ENCODE measurements at regions not wholly inside any gene's neighbourhood (a gene's known extent, or its start where the extent isn't known, plus 50 kb on each side); places are given as distances from the start of the nearest gene placed in this dataset.

DNA sequence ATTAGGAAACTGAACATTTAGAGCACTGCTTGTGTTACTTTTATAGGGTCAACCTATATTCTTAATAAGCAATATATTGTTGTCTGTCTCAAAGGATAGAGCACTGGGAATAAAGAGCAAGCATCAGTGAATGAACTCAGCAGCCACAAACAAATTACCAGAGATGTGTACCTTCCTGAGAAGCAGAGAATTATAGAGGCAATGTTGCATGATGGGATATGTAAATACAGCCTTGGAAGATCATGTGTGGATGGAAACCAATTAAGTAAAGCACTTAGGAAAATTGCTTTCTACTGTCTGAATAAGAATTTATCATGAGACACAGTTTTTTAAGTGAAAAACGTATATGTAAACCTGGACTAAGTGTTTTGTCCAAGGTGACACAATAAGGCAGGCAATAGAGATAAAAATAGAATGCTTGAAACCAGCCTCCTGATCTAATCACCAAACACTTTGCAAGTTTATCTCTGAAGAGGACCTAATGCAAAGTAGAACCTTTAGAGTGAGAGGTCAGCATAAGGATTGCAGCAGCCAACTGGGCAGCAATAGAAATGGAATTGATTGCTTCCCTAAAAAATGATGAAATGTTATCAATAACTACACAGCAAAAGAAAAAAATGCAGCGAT, 848.0 kb downstream of the TUSC7 start:
- DNase-seq (ENCODE audit: low spot score): no peak

DNA sequence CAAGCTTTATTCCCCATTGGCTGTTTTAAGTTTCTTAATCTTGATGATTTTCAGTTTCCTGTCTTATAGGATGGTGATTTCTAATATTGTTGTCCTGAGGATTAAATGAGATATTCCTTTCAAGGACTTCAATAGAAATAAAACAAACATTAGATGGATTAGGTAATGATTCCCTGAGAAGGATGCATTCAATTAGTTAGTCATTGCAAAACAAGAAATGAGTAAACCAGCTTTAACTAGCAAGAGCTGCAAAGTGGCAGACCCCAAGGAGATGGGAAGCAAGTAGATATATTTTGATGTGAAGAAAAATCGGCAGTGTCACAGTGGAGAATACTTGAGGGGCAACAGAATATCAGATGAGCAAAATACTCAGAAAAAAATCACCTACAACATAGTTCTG, 849.1 kb downstream of the TUSC7 start:
- no peak for DNase-seq (ENCODE audit: low spot score)

DNA sequence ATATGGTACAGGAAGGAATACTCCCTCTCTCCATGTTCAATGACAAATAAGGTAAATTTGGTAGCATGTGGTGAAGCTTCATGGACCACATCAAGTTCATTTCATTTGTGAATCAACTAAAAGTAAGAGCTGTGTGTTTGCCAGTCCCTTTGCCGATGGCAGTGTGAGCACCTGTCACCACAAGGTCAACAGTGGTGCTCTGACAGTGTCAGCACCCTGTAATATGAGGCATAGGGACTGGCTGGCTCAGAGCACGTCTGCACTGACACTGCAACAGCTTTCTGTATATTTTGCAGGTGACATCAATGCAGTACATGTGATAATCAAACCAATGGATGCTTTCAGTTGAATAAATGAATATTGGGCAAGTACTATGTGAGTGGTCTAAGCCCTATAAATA, 852.4 kb downstream of the TUSC7 start:
- DNase-seq (ENCODE audit: low spot score): no peak

DNA sequence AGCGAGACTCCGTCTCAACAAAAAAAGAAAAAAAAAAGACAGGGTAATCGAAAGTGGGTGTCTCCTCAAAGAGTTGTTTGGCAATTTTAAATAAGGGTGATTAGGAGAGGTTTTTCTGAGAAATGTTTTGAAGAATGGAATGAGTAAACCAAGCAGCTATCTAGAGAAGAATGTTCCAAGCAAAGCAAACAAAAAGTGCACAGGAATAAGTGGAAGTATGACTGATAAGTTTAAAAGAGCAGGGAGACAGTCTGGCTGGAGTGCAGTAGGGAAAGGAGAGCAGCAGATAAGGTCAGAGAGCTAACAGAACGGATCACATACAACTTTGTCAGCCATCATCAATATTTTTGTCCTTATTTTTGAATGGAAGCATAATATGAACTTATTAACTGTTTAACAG, 853.5 kb downstream of the TUSC7 start:
- DNase-seq (ENCODE audit: low spot score): no peak

DNA sequence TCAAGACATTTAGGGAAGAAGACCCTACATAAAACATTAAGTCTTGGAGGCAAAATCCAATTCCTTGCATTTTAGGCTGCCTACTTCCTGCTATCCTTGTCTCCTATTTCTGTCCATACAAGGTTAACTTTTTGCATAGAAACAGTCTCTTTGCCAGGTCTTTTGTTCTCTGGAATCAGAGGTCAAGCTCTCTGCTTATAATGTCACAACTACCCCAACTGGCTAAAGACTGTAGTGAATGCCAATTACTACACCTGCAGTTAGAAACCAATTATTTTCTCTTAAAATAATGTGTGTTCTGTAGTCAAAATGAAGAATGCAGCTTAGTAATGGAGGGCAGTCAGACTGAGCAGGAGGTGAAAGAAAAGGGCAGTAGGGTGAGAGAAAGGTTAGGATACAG, 856.2 kb downstream of the TUSC7 start:
- DNase-seq (ENCODE audit: low spot score): no peak

DNA sequence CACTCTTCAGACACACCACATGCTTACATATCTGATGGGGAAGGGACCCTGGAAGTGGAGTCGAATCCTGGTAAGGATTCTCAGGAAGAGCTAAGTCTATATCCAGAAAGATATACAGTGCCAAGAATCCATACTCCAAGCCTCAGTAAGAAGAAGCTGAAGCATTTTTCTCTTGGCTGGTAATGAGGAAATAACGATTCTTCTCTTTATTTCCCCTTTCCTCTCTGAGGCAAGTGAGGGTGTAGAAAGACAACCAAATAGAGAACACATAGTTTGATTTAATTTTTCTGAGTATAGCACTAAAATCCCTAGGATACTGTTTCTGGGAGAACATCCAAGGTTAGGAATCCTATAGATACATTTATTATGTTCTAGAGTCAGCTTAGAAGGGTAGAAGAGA, 857.3 kb downstream of the TUSC7 start:
- DNase-seq (ENCODE audit: low spot score): no peak

DNA sequence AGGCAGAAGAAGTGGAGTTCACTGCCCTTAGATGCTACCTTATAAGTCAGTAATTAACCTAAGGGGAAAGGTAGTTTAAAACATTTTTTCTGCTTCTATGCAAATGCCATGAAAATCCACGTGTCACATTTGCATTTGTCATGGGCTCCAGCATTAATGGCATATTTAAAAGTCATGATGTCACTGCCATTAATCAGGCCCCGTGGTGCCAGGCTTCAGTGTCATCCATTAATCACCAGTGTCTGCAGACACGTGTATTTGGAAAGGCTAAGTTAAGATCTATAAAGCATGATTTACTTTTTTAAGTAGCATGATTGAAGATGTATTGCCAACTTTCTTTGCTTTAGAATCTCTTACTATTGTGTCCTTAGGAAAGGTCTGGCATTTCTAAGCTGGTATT, 857.8 kb downstream of the TUSC7 start:
- DNase-seq (ENCODE audit: low spot score): no peak

DNA sequence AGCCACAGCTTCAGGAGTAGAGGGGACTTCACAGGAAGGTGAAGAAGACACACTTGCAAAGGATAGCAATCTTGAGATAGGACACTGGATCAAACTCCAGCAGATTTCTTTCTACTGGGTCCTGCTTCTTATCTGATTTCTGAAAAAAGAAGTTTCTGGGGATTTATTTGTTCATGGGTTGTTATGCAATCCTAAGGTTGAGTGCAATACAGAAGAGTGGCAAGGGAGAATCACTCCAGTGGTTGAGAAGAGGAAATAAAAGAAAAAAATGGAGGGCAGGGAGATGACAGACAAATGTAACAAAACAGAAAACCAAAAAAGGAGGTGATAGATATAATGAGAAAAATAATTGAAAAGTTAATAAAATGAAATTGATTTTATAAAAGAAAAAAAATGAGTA, 858.3 kb downstream of the TUSC7 start:
- DNase-seq (ENCODE audit: low spot score): no peak

DNA sequence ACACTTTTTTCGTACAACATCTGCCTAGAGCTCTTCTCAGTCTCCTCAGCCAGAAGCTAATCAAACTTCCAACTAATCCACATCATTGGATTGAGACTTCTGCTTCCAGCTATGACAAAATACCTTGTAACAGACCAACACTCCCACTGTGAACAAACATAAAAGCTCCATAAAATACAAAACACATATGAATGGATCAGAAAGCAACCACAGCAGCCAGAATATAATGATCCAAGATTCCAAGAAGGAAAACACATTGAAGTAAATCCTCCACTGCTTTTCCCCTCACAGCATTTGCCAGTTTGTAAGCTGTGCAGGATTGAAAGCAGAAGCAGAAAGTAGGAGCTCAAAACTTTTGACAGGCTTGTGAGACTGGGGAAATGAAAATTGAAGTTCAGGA, 863.2 kb downstream of the TUSC7 start:
- no peak for DNase-seq (ENCODE audit: low spot score)

DNA sequence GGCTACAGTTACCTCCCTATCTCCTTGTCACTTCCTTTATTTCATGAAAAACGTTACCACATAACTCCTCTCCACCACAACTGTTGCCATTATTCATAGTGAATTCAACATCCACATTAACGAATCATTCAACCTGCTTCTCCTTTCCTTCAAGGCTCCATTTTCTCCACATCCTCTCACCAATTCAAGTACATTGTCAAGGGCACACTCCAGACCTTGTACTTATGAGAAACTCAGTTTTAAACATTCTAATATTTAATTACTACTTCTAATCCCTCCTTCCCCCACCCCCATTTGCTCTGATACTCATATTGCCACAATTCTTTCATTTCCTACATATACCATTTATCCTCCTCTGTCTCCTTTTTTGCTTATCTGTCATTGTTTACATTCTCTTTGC, 871.2 kb downstream of the TUSC7 start:
- no peak for DNase-seq (ENCODE audit: low spot score)

DNA sequence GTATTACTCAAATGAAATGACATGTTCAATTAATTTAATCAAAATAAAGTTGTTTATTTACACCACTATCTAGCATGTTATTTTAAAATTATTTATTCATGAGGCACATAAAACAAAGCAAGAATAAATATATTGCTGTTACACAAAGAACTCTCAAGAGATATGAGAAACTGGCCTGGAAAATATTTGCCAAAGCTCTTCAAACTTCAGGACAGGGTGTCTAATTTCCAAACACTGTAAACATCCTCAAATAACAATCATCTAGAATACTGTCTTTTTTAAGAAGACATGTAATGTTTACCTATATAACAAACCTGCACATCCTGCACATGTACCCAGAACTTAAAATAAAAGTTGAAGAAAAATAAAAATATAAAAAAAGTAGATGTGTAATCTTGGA, 876.6 kb downstream of the TUSC7 start:
- DNase-seq (ENCODE audit: low spot score): no peak

DNA sequence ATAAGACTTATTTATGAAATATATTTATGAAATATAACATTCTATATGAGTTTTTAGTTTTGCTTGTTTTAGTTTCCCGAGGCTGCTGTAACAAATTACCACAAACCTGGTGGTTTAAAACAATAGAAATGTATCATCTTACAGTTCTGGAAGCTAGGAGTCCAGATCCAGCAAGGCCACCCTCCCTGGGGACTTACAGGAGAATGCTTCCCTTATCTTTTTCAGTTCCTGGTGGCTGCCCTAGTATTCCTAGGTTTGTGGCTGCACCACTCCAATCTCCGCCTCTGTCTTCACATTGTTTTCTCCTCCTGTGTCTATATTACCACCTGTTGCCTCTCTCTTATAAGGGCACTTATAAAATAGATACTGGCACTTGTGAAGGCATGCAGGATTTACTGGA, 877.8 kb downstream of the TUSC7 start:
- no peak for DNase-seq (ENCODE audit: low spot score)

DNA sequence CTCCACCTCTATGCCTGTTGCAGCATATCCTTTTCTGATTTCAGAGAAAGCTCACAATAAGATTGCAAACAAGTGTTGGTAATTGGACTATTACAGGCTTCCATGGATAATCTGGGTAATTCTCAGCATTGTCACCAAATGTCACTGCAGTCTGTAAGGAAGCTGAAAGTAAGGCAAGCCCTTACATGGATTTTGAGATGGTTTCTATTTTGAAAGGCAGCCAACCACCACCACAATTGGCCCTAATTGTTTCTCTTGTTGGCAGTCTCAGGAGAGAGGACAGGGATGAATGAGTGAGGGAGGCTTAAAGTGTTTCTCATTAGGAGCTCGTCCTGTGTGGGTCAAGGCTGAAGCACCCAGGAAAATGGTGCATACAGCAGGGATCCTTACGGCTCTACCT, 879.9 kb downstream of the TUSC7 start:
- no peak for DNase-seq (ENCODE audit: low spot score)

DNA sequence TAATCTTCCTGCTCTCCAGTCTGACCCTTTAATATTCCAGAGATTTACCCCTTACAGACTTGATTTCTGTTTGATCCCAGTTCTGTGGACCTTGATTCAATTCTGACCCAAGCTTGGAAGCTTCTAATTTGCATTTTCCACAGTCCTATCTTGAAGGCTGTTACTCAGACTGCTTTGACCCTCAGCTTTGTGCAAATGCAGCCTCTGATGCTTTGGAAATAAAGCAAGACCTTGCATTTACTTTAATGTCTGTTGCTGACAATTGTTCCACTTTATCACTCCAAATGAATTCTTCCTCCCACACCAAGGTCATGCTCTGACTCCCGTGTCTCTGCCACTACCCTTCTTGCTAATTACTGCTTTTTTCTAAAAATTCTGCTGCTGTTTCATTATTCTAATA, 886.0 kb downstream of the TUSC7 start:
- no peak for DNase-seq (ENCODE audit: low spot score)

DNA sequence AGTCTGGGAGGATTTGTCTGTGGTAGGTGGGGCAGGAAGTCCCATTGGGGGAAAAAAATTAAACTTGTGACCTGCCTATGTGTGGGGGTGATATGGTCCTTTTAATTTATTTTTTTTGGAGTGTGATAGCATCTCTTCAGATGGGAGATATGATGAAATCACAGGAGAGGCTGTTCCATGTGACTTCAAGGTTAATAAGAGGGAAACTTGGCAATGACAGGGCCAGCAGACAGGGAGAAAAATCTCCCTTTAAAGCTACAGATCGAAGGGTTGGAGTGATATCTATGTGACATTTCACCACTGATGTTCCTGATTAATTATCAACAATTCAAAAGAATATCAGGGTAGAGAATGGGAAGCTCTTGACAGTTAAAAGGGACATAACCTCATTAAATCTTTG, 886.9 kb downstream of the TUSC7 start:
- DNase-seq (ENCODE audit: low spot score): no peak

DNA sequence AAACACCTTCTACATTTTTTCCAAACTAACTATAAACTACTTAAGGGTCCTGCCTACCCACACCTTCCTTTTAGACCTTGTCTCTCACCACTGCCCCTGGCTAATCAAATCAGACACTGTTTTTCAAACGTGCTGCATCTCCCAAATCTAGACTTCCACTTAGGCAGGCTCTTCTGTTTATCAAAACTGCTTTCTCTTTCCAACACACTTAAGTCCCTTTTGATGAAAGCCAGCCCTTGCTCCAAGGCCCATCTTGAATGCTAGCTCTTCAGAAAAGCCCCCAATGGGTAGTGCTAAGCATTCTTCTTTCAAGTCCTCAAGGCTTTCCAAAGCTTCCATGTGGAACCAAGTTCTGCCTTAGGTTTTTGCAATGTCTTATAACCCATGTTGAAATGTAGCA, 888.3 kb downstream of the TUSC7 start:
- DNase-seq (ENCODE audit: low spot score): no peak

DNA sequence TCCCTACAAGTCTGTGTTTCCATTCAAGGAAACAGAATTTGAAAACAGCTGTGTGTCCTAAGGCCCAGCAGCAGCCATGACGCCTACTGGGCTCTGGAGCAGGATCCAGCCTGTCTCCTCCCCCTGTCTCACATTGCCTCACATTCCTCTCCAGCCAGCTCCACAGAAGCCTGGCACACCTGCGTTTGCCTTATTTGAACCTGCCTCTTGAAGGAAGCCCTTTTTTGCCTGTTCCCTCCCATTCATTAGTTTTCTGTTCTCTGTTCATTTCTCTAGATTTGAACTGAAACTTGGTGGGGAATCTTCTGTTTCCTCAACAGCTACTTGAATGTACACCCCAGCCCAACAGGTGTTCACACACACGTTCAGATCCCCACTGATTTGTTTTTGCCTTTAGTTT, 890.5 kb downstream of the TUSC7 start:
- no peak for DNase-seq (ENCODE audit: low spot score)

DNA sequence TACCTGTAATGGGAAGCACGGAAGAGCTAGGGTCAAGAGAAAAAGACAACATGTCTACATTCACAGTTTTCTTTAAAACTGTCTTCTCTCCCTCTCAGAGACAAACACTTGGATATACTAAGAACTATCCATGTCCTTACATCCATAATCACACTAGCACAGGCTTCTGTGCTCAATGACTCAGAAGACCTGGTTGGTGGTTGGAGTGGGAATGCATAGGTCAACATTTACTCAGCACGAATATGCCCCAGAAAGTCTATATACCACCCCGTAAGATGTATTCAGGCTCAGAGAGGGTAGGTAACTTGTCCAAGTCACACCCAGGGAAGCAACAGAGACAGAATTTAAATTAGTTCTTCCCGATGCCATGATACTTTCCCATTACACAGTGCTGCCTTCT, 891.1 kb downstream of the TUSC7 start:
- no peak for DNase-seq (ENCODE audit: low spot score)

DNA sequence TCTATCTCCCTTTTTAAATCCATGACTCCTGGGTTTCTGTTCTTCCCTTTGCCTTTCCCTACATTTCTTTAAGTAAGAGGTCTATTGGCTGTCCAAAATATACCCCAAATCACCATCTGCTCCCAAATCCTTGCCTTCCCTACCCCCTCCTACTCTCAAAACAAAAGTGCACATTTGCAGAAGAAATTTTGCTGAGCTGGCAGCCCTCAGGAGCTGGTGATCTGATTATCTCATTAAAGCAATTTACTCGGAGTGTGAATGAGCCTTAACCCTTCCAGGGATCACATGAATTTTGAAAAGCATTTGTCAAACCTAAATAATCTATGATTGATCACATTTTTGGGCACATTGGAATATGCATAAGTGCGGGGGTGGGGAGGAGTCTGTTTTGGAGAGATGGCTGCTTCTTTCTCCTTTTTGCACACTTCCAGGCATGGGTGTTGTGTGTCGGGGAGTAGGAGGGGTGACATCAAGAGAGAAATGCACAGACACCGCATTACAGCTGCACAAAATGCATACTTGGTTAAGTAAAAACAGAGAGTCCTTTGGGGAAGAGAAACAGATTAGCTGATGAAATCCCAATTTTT, 892.6 kb downstream of the TUSC7 start:
- DNase-seq (ENCODE audit: low spot score): no peak

DNA sequence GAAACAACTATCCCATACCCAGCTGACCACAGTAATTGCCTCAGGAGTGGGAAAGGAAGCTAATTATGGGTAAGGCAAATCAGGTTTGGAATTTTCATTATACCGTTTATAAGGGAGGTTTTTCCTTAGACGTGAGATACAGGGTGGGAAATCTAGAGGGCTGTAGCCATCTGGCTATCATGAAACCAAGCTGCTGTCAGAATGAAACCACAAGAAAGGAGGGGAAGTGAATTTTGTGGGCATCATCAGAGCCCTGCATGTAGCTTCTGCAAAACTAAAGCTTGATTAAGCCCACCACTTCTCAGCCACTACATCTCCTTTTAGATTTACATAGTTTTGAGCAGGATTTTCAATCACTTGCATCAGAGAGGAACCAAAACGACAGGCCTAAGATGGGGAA, 893.5 kb downstream of the TUSC7 start:
- no peak for DNase-seq (ENCODE audit: low spot score)

DNA sequence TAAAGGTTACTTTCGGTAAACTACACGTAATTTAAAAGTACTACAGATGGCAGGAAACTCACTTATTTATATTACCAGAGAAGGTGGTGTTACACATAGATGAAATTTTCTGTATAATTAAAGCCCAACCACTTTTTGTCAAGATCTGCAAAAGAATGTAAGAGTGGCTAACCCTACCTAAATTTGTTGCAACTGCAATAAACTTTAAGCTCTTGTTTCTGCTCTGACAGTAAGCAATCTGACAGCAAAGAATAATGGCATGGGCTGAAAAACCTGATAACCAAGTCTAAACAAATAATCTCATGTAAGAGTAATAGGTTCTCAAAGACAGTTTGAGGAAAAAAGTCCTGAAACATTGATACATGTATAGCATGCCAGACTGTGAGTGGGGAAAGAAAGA, 897.3 kb downstream of the TUSC7 start:
- DNase-seq (ENCODE audit: low spot score): no peak

DNA sequence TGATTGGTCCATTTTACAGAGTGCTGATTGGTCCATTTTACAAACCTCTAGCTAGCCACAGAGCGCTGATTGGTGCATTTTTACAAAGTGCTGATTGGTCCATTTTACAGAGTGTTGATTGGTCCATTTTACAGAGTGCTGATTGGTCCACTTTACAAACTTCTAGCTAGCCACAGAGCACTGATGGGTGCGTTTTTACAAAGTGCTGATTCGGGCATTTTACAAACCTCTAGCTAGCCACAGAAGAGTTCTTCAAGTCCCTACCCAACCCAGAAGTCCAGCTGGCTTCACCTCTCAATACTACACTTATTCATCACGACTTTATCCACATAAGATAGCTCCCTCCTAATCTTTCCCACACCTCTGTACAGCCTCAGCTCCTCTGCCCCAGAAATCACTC, 899.8 kb downstream of the TUSC7 start:
- DNase-seq (ENCODE audit: low spot score): no peak

DNA sequence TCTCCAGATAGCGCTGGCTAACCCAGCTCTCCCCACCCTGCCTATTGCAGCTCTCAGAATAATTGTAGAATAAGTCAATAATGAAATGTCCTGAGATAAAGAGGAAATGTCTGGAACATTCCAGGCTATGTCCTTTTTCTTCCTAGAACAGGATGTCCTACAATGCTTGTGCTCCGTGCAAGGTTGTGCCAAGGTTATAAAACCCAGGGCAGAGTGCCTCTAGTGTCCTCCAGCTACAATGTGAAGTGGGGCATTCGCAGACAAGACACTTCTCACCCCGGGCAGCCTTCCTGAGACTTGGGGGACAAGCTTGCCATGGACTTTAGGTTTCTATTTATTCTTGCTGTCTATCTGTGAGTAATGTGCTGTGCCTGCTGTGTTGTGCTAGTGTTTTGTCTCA, 900.6 kb downstream of the TUSC7 start:
- DNase-seq (ENCODE audit: low spot score): no peak

DNA sequence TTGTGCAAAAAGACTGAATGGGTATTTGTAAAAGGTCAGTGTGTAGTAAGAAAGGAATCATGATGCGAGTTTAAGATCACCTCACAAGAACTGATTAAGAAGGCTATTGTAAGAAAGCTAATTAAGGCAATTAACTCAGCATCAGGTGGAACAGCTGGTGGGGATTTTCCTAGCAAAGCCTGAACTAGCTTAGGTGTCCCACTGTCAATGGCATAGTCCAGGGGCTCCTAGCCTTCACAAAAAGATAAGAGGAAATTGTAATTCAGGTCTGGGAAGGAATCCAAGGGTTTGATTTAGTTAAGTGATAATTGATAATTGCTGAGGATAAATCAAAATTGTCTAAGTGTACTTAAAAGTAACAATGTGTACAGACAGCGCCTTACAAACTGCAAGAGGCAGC, 901.6 kb downstream of the TUSC7 start:
- no peak for DNase-seq (ENCODE audit: low spot score)

DNA sequence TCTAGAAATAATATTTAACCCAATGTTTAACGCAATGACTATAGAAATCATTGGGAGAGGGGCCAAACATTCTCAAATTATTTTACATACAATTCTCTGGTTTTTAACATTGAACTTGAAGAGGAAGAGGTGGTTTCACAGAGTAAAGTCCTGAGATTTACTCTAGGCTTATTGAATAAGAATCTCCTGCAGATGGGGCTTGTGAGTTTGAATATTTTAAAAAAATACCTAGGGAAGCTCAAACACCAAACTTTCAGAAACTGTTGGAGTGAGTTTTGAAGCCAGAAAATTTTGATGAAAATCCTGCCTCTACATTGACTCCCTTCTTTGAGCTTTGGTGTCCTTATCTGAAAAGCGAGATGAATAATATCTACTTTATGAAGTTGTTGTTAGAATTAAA, 906.6 kb downstream of the TUSC7 start:
- no peak for DNase-seq (ENCODE audit: low spot score)

All from COLO829 (cell line).